Psoas muscle (tissue), 7 donors: ENCODE measurements at regions not wholly inside any gene's neighbourhood (a gene's known extent, or its start where the extent isn't known, plus 50 kb on each side); places are given as distances from the start of the nearest gene placed in this dataset.

ENCODE experiments used
- ATAC-seq, 4 donors: fragments of 200-7000 bp; cut with Tn5 transposase; one replicate each; pipeline ENCODE4 v1.9.1; 2020; ENCODE audit warnings: moderate library complexity in 3 of 4, mild to moderate bottlenecking in 2 of 4
- DNase-seq, 2 donors: peaks; one replicate each; pipeline ENCODE4 v3.0.0-alpha.2; 2020
- H3K27ac ChIP-seq: fragments of 200-600 bp; one replicate; pipeline ENCODE4 v1.8.0; 2022
- H3K27me3 ChIP-seq, 3 donors: fragments of 200-600 bp in 1 of 3; one replicate each; pipeline versions ENCODE4 v1.6.1 to v1.8.0; 2013 to 2022; ENCODE audit warnings: low read length in 2 of 3, mild to moderate bottlenecking in 2 of 3, moderate library complexity in 1 of 3; ENCODE audit not compliant: insufficient read depth in 3 of 3
- H3K36me3 ChIP-seq, 2 donors: fragments of 200-600 bp in 1 of 2; one replicate each; pipeline versions ENCODE4 v1.6.1 to v1.8.0; 2013 to 2022; ENCODE audit warnings: low read depth in 1 of 2, mild to moderate bottlenecking in 1 of 2, moderate library complexity in 1 of 2; ENCODE audit not compliant: insufficient read depth in 1 of 2
- H3K4me1 ChIP-seq: fragments of 200-600 bp; one replicate; pipeline ENCODE4 v1.8.0; 2022
- H3K4me3 ChIP-seq: fragments of 200-600 bp; one replicate; pipeline ENCODE4 v1.8.0; 2022; ENCODE audit warnings: mild to moderate bottlenecking
- H3K9me3 ChIP-seq: fragments of 200-600 bp; one replicate; pipeline ENCODE4 v1.8.0; 2022
- CTCF ChIP-seq: fragments of 200-600 bp; IDR thresholded peaks from one replicate; pipeline ENCODE4 v1.8.0; 2022; ENCODE audit warnings: antibody characterized with exemption
- WGBS, 3 donors: extraction: QIAGEN DNeasy Blood & Tissue Kit; methylation state at CpG; one replicate each; pipeline versions ENCODE4 v1.1.6 to v1.1.7; 2013; 5-methylcytosine and 5-hydroxymethylcytosine counted together
- intact Hi-C, 2 donors: fragments of 100-400 bp; cut with DNase I; formaldehyde crosslinking; loops; one replicate each; pipeline versions ENCODE4 v1.11.0 to v1.14.2; 2022
- donor health status: healthy with polysubstance abuse.
- donor health status: DM: no; HTN: no; CAD: no; lungs with moderate emphysema.
- donor health status: Bipolar disorder and iron deficiency.
- donor health status: healthy.
- donor health status: DM: yes; HTN: yes; CAD: no.
- donor health status: DM: no; HTN: no; CAD: no.
- donor health status: DM: yes; HTN: yes; CAD: no.

- no peak for TF ChIP-seq CTCF
- Histone ChIP-seq H3K9me3 (no peaks in the 10 kb centered on the region), H3K4me1 (peaks cover 11% of the 10 kb centered on the region), H3K27ac (no peak overlapping the region), H3K36me3 (no peaks in the 10 kb centered on the region), H3K4me3 (no peak overlapping the region), H3K27me3 (peaks cover 0 to 9% (median 0%) of the 10 kb centered on the region in 3 donors)
- ATAC-seq (no peak), DNase-seq (no peak)
- intact Hi-C loops = loop anchor here in 1 of 2 donors (10.0 kb wide), 1 partner anchor 448 kb away; no protein-coding TSS in a partner anchor
- WGBS, 3 donors = 64 to 74% (median 74%) methylated on average over 11 of the region's 11 CpGs
These were observed 72.4 kb upstream of the ARHGEF7 start for GRCh38 chr13:111042661-111043226.

- H3K27me3 ChIP-seq = peaks cover 0 to 9% (median 0%) of the 10 kb centered on the region in 3 donors
- H3K4me3 ChIP-seq = no peak overlapping the region
- no peaks in the 10 kb centered on the region for H3K9me3 ChIP-seq
- no peak overlapping the region for H3K27ac ChIP-seq
- 48 to 59% (median 51%) methylated on average over 7 of the region's 7 CpGs for WGBS, 3 donors
- intact Hi-C loops = loop anchor here in 1 of 2 donors (10.0 kb wide), 1 partner anchor 446 kb away; no protein-coding TSS in a partner anchor
- TF ChIP-seq CTCF = no peak
- ATAC-seq (no peak), DNase-seq (no peak)
- no peaks in the 10 kb centered on the region for H3K36me3 ChIP-seq
- peaks cover under 1% of the 10 kb centered on the region for H3K4me1 ChIP-seq
These were observed 74.3 kb upstream of the ARHGEF7 start for GRCh38 chr13:111040830-111041229.

DNA sequence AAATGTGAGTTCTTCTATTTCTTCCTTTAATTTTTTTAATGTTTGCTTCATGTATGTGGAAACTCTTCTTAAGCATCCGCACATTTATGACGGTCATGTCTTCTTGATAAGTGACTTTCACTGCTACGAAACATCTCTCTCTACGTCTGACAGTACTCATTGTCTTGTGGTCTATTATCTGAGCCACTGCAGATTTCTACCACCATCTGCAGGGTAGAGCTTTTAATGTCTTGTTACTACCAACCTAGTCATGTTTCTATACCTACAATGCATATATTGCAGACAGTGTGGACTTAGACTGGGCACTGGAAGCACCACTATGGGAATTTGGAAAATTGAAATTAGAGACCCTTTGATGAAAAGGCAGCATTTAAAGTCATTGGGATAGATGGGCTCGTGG is 75.4 kb upstream of the ARHGEF7 start:
- TF ChIP-seq CTCF = no peak
- H3K36me3 ChIP-seq = no peaks in the 10 kb centered on the region
- intact Hi-C loops = loop anchor here in 1 of 2 donors (10.0 kb wide), 1 partner anchor 445 kb away; no protein-coding TSS in a partner anchor
- H3K4me3 ChIP-seq = no peak overlapping the region
- 83 to 89% (median 88%) methylated on average over 5 of the region's 5 CpGs for whole genome bisulfite sequencing, 3 donors
- peaks cover 0 to 9% (median 0%) of the 10 kb centered on the region in 3 donors for H3K27me3 ChIP-seq
- H3K4me1 ChIP-seq = no peaks in the 10 kb centered on the region
- no peak overlapping the region for H3K27ac ChIP-seq
- H3K9me3 ChIP-seq = no peaks in the 10 kb centered on the region
- ATAC-seq (no peak), DNase-seq (no peak)

- intact Hi-C loops = no loop called here
- no peak for ATAC-seq
These were observed 76.2 kb upstream of the ARHGEF7 start for GRCh38 chr13:111038887-111039286.

More at GRCh38 chr13:111038887-111039286, 76.2 kb upstream of the ARHGEF7 start:
- H3K36me3 ChIP-seq = no peaks in the 10 kb centered on the region
- WGBS, 3 donors = 57 to 72% (median 58%) methylated on average over 7 of the region's 7 CpGs
- H3K9me3 ChIP-seq = no peaks in the 10 kb centered on the region
- no peaks in the 10 kb centered on the region for H3K4me1 ChIP-seq
- peaks cover 0 to 9% (median 0%) of the 10 kb centered on the region in 3 donors for H3K27me3 ChIP-seq
- no peak overlapping the region for H3K27ac ChIP-seq
- no peak for TF ChIP-seq CTCF
- DNase-seq = no peak
- no peak overlapping the region for H3K4me3 ChIP-seq
